GM10248 (cell line): ENCODE measurements at regions not wholly inside any gene's neighbourhood (a gene's known extent, or its start where the extent isn't known, plus 50 kb on each side); places are given as distances from the start of the nearest gene placed in this dataset.

Experiments used
- CTCF ChIA-PET: fragments of 300-600 bp; sonication (Branson Sonifier 250); formaldehyde crosslinking; extraction: SDS; loops from one replicate; lab custom pipeline; 2021; ENCODE audit warnings: antibody characterized with exemption; lab: Yijun Ruan, JAX
- POLR2A ChIA-PET: fragments of 350-650 bp; sonication (Branson Sonifier 250); formaldehyde crosslinking; extraction: SDS; loops from one replicate; lab custom pipeline; 2020; ENCODE audit warnings: antibody characterized with exemption; lab: Yijun Ruan, JAX
- DNase-seq: peaks from one replicate; pipeline ENCODE4 v3.0.0; 2012; ENCODE audit errors: extremely low spot score
- CTCF ChIP-seq: IDR thresholded peaks from 2 replicates; pipeline ENCODE4 v1.5.1; 2012; ENCODE audit warnings: mild to moderate bottlenecking, low read depth; ENCODE audit errors: extremely low read depth, missing control alignments, control extremely low read depth

GRCh38 chr22:47370448-47371262 lies 608.2 kb downstream of the TBC1D22A start:
- no peak for TF ChIP-seq CTCF
- ChIA-PET CTCF (no interaction called here), POLR2A (no interaction called here)
- DNase-seq, result no peak

GRCh38 chr22:47369431-47370015 lies 607.1 kb downstream of the TBC1D22A start:
- POLR2A ChIA-PET, result no interaction called here
- CTCF ChIA-PET, result no interaction called here
- no peak for DNase-seq
- no peak for TF ChIP-seq CTCF

- no peak for DNase-seq
- ChIA-PET POLR2A (no interaction called here), CTCF (no interaction called here)
- no peak for TF ChIP-seq CTCF
Observed at GRCh38 chr22:47369020-47369419, 606.6 kb downstream of the TBC1D22A start.

GRCh38 chr22:47367993-47368945 lies 605.8 kb downstream of the TBC1D22A start:
- ChIA-PET POLR2A (no interaction called here), CTCF (no interaction called here)
- no peak for TF ChIP-seq CTCF
- DNase-seq, result no peak

GRCh38 chr22:47367107-47367690 lies 604.7 kb downstream of the TBC1D22A start:
- ChIA-PET CTCF (no interaction called here), POLR2A (no interaction called here)
- no peak for TF ChIP-seq CTCF
- no peak for DNase-seq
